H1 (cell line): ENCODE measurements at regions not wholly inside any gene's neighbourhood (a gene's known extent, or its start where the extent isn't known, plus 50 kb on each side); places are given as distances from the start of the nearest gene placed in this dataset.

Source experiments
- CTCF ChIA-PET: fragments of 300-600 bp; sonication (Branson Sonifier 250); formaldehyde crosslinking; loops from one replicate; lab custom pipeline; 2021; ENCODE audit not compliant: partially characterized antibody; lab: Charles Lee
- POLR2A ChIA-PET: fragments of 300-600 bp; sonication (Branson Sonifier 250); formaldehyde crosslinking; loops from one replicate; lab custom pipeline; 2021; ENCODE audit warnings: inconsistent platforms; ENCODE audit not compliant: partially characterized antibody; lab: Charles Lee
- DNase-seq, 2 experiments: peaks; one replicate each; pipeline versions ENCODE4 v3.0.0 to v3.0.0-alpha.2; 2010 to 2022; ENCODE audit warnings: low spot score in 2 of 2, low read depth in 1 of 2, mixed read lengths in 1 of 2
- FAIRE-seq: peaks from 2 replicates; lab custom pipeline; 2011; peaks lifted over from hg19 to GRCh38; lab: Jason Lieb, UNC
- H2AFZ ChIP-seq: 2 replicates; pipeline ENCODE4 v1.8.1; 2012; ENCODE audit warnings: low read length, inconsistent platforms
- H2AK5ac ChIP-seq: 2 replicates; pipeline ENCODE4 v1.6.1; 2013; ENCODE audit warnings: low read depth, low read length
- H2BK120ac ChIP-seq: replicated peaks from 2 replicates; pipeline ENCODE3; 2013; ENCODE audit warnings: low read depth, low read length, inconsistent platforms
- H2BK12ac ChIP-seq: 2 replicates; pipeline ENCODE4 v1.6.1; 2013; ENCODE audit warnings: low read depth, low read length
- H2BK15ac ChIP-seq: 2 replicates; pipeline ENCODE4 v1.6.1; 2013; ENCODE audit warnings: low read length
- H2BK20ac ChIP-seq: 2 replicates; pipeline ENCODE4 v1.6.1; 2013; ENCODE audit warnings: low read length
- H2BK5ac ChIP-seq: 2 replicates; pipeline ENCODE4 v1.6.1; 2013; ENCODE audit warnings: low read depth, low read length
- H3K14ac ChIP-seq: 2 replicates; pipeline ENCODE4 v1.6.1; 2013; ENCODE audit warnings: inconsistent platforms; ENCODE audit not compliant: insufficient read length
- H3K18ac ChIP-seq: 2 replicates; pipeline ENCODE4 v1.6.1; 2013; ENCODE audit warnings: low read length; ENCODE audit errors: extremely low read depth
- H3K23ac ChIP-seq: 2 replicates; pipeline ENCODE4 v1.6.1; 2013; ENCODE audit warnings: inconsistent platforms; ENCODE audit not compliant: insufficient read length
- H3K23me2 ChIP-seq: 2 replicates; pipeline ENCODE4 v1.6.1; 2013; ENCODE audit warnings: low read depth, low read length
- H3K27ac ChIP-seq: 2 replicates; pipeline ENCODE4 v1.6.1; 2011; ENCODE audit warnings: low read depth, low read length, inconsistent platforms
- H3K27me3 ChIP-seq, 4 experiments: replicated peaks in 1 of 4; 1 replicate in 1 of 4; 2 replicates in 3 of 4; pipeline versions ENCODE4 v1.6.1 to v1.8.1; 2011 to 2013; ENCODE audit warnings: low read length in 3 of 4, mild to moderate bottlenecking in 3 of 4, inconsistent platforms in 2 of 4, mixed read lengths in 2 of 4, moderate library complexity in 1 of 4; ENCODE audit not compliant: control insufficient read depth in 3 of 4, insufficient read depth in 3 of 4; ENCODE audit errors: extremely low read depth in 1 of 4
- H3K36me3 ChIP-seq, 4 experiments: 2 replicates each; pipeline versions ENCODE4 v1.6.1 to v1.8.1; 2011 to 2013; ENCODE audit warnings: mild to moderate bottlenecking in 4 of 4, low read length in 3 of 4, moderate library complexity in 2 of 4, control low read depth in 1 of 4, inconsistent platforms in 1 of 4; ENCODE audit not compliant: insufficient read depth in 4 of 4, control insufficient read depth in 2 of 4
- H3K4ac ChIP-seq: replicated peaks from 2 replicates; pipeline ENCODE3; 2013; ENCODE audit warnings: low read length, low read depth, mixed read lengths, inconsistent platforms; ENCODE audit not compliant: insufficient read length
- H3K4me1 ChIP-seq, 4 experiments: replicated peaks in 1 of 4; 1 replicate in 1 of 4; 2 replicates in 3 of 4; pipeline versions ENCODE4 v1.6.1 to v1.8.1; 2011 to 2013; ENCODE audit warnings: low read length in 3 of 4, inconsistent platforms in 2 of 4, mixed read lengths in 1 of 4; ENCODE audit not compliant: insufficient read depth in 4 of 4, control insufficient read depth in 3 of 4
- H3K4me2 ChIP-seq, 2 experiments: 2 replicates each; pipeline versions ENCODE4 v1.6.1 to v1.8.1; 2011 to 2013; ENCODE audit warnings: low read depth in 2 of 2, low read length in 2 of 2, control low read depth in 1 of 2, inconsistent platforms in 1 of 2, mild to moderate bottlenecking in 1 of 2; ENCODE audit not compliant: insufficient read depth in 1 of 2
- H3K4me3 ChIP-seq, 4 experiments: fragments of 200-600, 300-600 bp in 1 of 4; sonication (generic), shearing (Covaris generic), sonication (Bioruptor Twin) in 1 of 4; 2 replicates each; pipeline versions ENCODE4 v1.5.1 to v1.8.1; 2011 to 2016; ENCODE audit warnings: low read length in 4 of 4, low read depth in 3 of 4, control low read depth in 2 of 4, inconsistent platforms in 2 of 4, mild to moderate bottlenecking in 2 of 4, mixed read lengths in 1 of 4, moderate library complexity in 1 of 4; ENCODE audit not compliant: insufficient read depth in 2 of 4; ENCODE audit errors: extremely low read depth in 1 of 4
- H3K56ac ChIP-seq: replicated peaks from 2 replicates; pipeline ENCODE3; 2013; ENCODE audit warnings: low read depth, mild to moderate bottlenecking, mixed read lengths, low read length, inconsistent platforms; ENCODE audit not compliant: insufficient read length
- H3K79me1 ChIP-seq: 2 replicates; pipeline ENCODE4 v1.6.1; 2013; ENCODE audit warnings: low read depth, low read length, control low read depth
- H3K79me2 ChIP-seq, 2 experiments: 2 replicates each; pipeline versions ENCODE4 v1.6.1 to v1.8.1; 2012 to 2013; ENCODE audit warnings: low read length in 2 of 2, mild to moderate bottlenecking in 2 of 2, inconsistent platforms in 1 of 2; ENCODE audit not compliant: insufficient read depth in 2 of 2, control insufficient read depth in 1 of 2
- H3K9ac ChIP-seq, 4 experiments: replicated peaks in 1 of 4; 1 replicate in 1 of 4; 2 replicates in 3 of 4; pipeline versions ENCODE4 v1.6.1 to v1.8.1; 2011 to 2013; ENCODE audit warnings: low read depth in 3 of 4, low read length in 3 of 4, control low read depth in 2 of 4, mild to moderate bottlenecking in 2 of 4, moderate library complexity in 2 of 4, inconsistent platforms in 1 of 4; ENCODE audit errors: extremely low read depth in 1 of 4
- H3K9me3 ChIP-seq, 2 experiments: 2 replicates each; pipeline versions ENCODE4 v1.6.1 to v1.8.1; 2012 to 2013; ENCODE audit warnings: mild to moderate bottlenecking in 2 of 2, moderate library complexity in 2 of 2, control low read depth in 1 of 2, inconsistent platforms in 1 of 2, low read depth in 1 of 2, low read length in 1 of 2, mixed read lengths in 1 of 2; ENCODE audit not compliant: insufficient read depth in 2 of 2
- H4K20me1 ChIP-seq, 2 experiments: replicated peaks in 1 of 2; 2 replicates each; pipeline versions ENCODE3 to v1.8.1; 2011 to 2013; ENCODE audit warnings: inconsistent platforms in 2 of 2, low read length in 2 of 2, mild to moderate bottlenecking in 1 of 2; ENCODE audit not compliant: insufficient read depth in 2 of 2, control insufficient read depth in 1 of 2
- H4K5ac ChIP-seq: 2 replicates; pipeline ENCODE4 v1.6.1; 2013; ENCODE audit warnings: low read length, low read depth, mixed read lengths, inconsistent platforms; ENCODE audit not compliant: insufficient read length
- H4K8ac ChIP-seq: 2 replicates; pipeline ENCODE4 v1.8.0; 2013; ENCODE audit warnings: mild to moderate bottlenecking, moderate library complexity, low read length, inconsistent platforms; ENCODE audit not compliant: insufficient read depth; ENCODE audit errors: extremely low read depth
- H4K91ac ChIP-seq: replicated peaks from 2 replicates; pipeline ENCODE3; 2013; ENCODE audit warnings: low read length, mixed read lengths, inconsistent platforms; ENCODE audit not compliant: insufficient read length
- ASH2L ChIP-seq: fragments of 200-600, 300-600 bp; sonication (generic); IDR thresholded peaks from one replicate; pipeline ENCODE4 v1.7.1; 2017; ENCODE audit warnings: low read length
- ATF3 ChIP-seq: IDR thresholded peaks from 2 replicates; pipeline ENCODE4 v1.6.1; 2011; ENCODE audit warnings: low read depth, mild to moderate bottlenecking, low read length; ENCODE audit not compliant: insufficient read depth
- BCL11A ChIP-seq, 2 experiments: IDR thresholded peaks; one replicate each; pipeline ENCODE4 v1.6.1; 2011; ENCODE audit warnings: low read depth in 2 of 2, low read length in 2 of 2, mild to moderate bottlenecking in 2 of 2
- E2F6 ChIP-seq: IDR thresholded peaks from 2 replicates; pipeline ENCODE4 v1.6.1; 2012; ENCODE audit warnings: inconsistent platforms
- EGR1 ChIP-seq: IDR thresholded peaks from 2 replicates; pipeline ENCODE4 v1.6.1; 2011; ENCODE audit warnings: low read depth, low read length, borderline replicate concordance
- EZH2 ChIP-seq: fragments of 200-600 bp; sonication (generic); IDR thresholded peaks from 2 replicates; pipeline ENCODE4 v1.7.1; 2012; ENCODE audit warnings: low read depth, mild to moderate bottlenecking, moderate library complexity, low read length, inconsistent platforms; ENCODE audit not compliant: severe bottlenecking
- HDAC2 ChIP-seq, 2 experiments: fragments of 300-600 bp in 1 of 2; sonication (generic) in 1 of 2; IDR thresholded peaks; 2 replicates each; pipeline ENCODE4 v1.6.1; 2011 to 2012; ENCODE audit warnings: low read depth in 2 of 2, low read length in 2 of 2, mild to moderate bottlenecking in 2 of 2, moderate library complexity in 2 of 2, borderline replicate concordance in 1 of 2, inconsistent platforms in 1 of 2
- NRF1 ChIP-seq: IDR thresholded peaks from 2 replicates; pipeline ENCODE4 v1.6.1; 2011; ENCODE audit warnings: mild to moderate bottlenecking, low read depth, low read length, improper control_type of control experiment
- RNF2 ChIP-seq: fragments of 200-900, 300-1000 bp; sonication (generic); IDR thresholded peaks from 2 replicates; pipeline ENCODE4 v1.7.1; 2016; ENCODE audit warnings: borderline replicate concordance, low read depth, mild to moderate bottlenecking, antibody characterized with exemption, low read length; ENCODE audit not compliant: poor library complexity, severe bottlenecking; ENCODE audit errors: missing control alignments
- RXRA ChIP-seq: IDR thresholded peaks from 2 replicates; pipeline ENCODE4 v1.6.1; 2011; ENCODE audit warnings: low read depth, mild to moderate bottlenecking, low read length, moderate library complexity; ENCODE audit not compliant: insufficient read depth
- TAF1 ChIP-seq: IDR thresholded peaks from 2 replicates; pipeline ENCODE4 v1.6.1; 2011; ENCODE audit warnings: mild to moderate bottlenecking, low read depth, low read length
- TBP ChIP-seq: IDR thresholded peaks from 2 replicates; pipeline ENCODE4 v1.6.1; 2011; ENCODE audit warnings: low read depth, low read length, improper control_type of control experiment
- YY1 ChIP-seq: IDR thresholded peaks from 2 replicates; pipeline ENCODE4 v1.6.1; 2011; ENCODE audit warnings: low read depth, mild to moderate bottlenecking, low read length
- whole genome bisulfite sequencing, 2 experiments: shearing (Covaris generic) in 1 of 2; methylation state at CpG; one replicate each; pipeline versions ENCODE4 v1.1.6 to v1.1.7; 2013 to 2015; ENCODE audit warnings: low lambda C conversion rate in 2 of 2, mixed read lengths in 2 of 2, inconsistent platforms in 1 of 2, low coverage in 1 of 2, missing lambda C conversion rate in 1 of 2; ENCODE audit not compliant: insufficient replicate concordance in 2 of 2, insufficient coverage in 1 of 2, insufficient read length in 1 of 2; ENCODE audit errors: extremely low coverage in 1 of 2, missing lambda C conversion rate in 1 of 2; 5-methylcytosine and 5-hydroxymethylcytosine counted together

- H4K91ac ChIP-seq = no peak overlapping the region
- no peak overlapping the region for H3K9ac ChIP-seq
- H2BK12ac ChIP-seq = no peak overlapping the region
- H2BK120ac ChIP-seq = no peak overlapping the region
- CTCF ChIA-PET = interaction anchor here (0.6 to 1.1 kb wide), 4 partner anchors 68 to 292 kb away, joined by 3 to 4 read pairs (median 3); no protein-coding TSS in a partner anchor
- H4K8ac ChIP-seq = no peak overlapping the region
- no peaks in the 10 kb centered on the region for H3K79me1 ChIP-seq
- no peak overlapping the region for H3K18ac ChIP-seq
- no peak overlapping the region for H2AK5ac ChIP-seq
- H3K4ac ChIP-seq = no peak overlapping the region
- no peaks in the 10 kb centered on the region for H3K27me3 ChIP-seq
- H3K27ac ChIP-seq = no peak overlapping the region
- H3K36me3 ChIP-seq = no peaks in the 10 kb centered on the region
- POLR2A ChIA-PET = interaction anchor here (1.2 kb wide), 1 partner anchor 62 kb away, joined by 4 read pairs; no protein-coding TSS in a partner anchor
- WGBS, 2 experiments = 88% methylated on average over 1 of the region's 1 CpG; no CpG with 5 or more reads in 1 of the 2 experiments
- no peaks in the 10 kb centered on the region for H3K79me2 ChIP-seq
- H3K23me2 ChIP-seq = no peaks in the 10 kb centered on the region
- no peak for DNase-seq
- no peak overlapping the region for H3K4me2 ChIP-seq
- no peak overlapping the region for H3K4me3 ChIP-seq
- H4K20me1 ChIP-seq = no peaks in the 10 kb centered on the region
- no peak overlapping the region for H2AFZ ChIP-seq
- no peak overlapping the region for H4K5ac ChIP-seq
- H3K23ac ChIP-seq = no peak overlapping the region
- no peaks in the 10 kb centered on the region for H3K9me3 ChIP-seq
- FAIRE-seq = no peak
- H2BK5ac ChIP-seq = no peak overlapping the region
- no peak overlapping the region for H3K56ac ChIP-seq
- no peak overlapping the region for H3K14ac ChIP-seq
- H3K4me1 ChIP-seq = no peaks in the 10 kb centered on the region; a peak in 1 of 7 replicates
- no peak overlapping the region for H2BK15ac ChIP-seq
- no peak overlapping the region; the same call in 1 of the 2 replicates for H2BK20ac ChIP-seq
- TF ChIP-seq BCL11A (IDR thresholded peaks at IDR 0.05; ENCODE audit: low read depth in 2 of 2, low read length in 2 of 2) (no peak), YY1 (no peak), RXRA (no peak), ASH2L (no peak), E2F6 (no peak), EGR1 (no peak), TBP (no peak), ATF3 (no peak), HDAC2 (IDR thresholded peaks at IDR 0.05; ENCODE audit: borderline replicate concordance in 1 of 2, low read depth in 2 of 2, low read length in 2 of 2) (no peak), RNF2 (no peak), NRF1 (no peak), EZH2 (no peak), TAF1 (no peak)
These were observed 145.7 kb downstream of the CYP26A1 start for GRCh38 chr10:93219347-93219746.
